ENCODE measurements at regions not wholly inside any gene's neighbourhood (a gene's known extent, or its start where the extent isn't known, plus 50 kb on each side); places are given as distances from the start of the nearest gene placed in this dataset.

- DNase-seq, result no peak
- Histone ChIP-seq H3K4me1 (ENCODE audit: insufficient read depth) (no peaks in the 10 kb centered on the region), H3K9me3 (no peaks in the 10 kb centered on the region), H3K27ac (no peak overlapping the region), H3K4me3 (no peak overlapping the region), H3K27me3 (no peaks in the 10 kb centered on the region), H3K36me3 (no peaks in the 10 kb centered on the region)
- intact Hi-C loops (cut with DNase I), result no loop called here
- 22 to 30% (median 25%) methylated on average over 13 of the region's 13 CpGs for WGBS, 3 donors
- TF ChIP-seq, protein P1, sequence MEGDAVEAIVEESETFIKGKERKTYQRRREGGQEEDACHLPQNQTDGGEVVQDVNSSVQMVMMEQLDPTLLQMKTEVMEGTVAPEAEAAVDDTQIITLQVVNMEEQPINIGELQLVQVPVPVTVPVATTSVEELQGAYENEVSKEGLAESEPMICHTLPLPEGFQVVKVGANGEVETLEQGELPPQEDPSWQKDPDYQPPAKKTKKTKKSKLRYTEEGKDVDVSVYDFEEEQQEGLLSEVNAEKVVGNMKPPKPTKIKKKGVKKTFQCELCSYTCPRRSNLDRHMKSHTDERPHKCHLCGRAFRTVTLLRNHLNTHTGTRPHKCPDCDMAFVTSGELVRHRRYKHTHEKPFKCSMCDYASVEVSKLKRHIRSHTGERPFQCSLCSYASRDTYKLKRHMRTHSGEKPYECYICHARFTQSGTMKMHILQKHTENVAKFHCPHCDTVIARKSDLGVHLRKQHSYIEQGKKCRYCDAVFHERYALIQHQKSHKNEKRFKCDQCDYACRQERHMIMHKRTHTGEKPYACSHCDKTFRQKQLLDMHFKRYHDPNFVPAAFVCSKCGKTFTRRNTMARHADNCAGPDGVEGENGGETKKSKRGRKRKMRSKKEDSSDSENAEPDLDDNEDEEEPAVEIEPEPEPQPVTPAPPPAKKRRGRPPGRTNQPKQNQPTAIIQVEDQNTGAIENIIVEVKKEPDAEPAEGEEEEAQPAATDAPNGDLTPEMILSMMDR (IDR thresholded peaks at IDR 0.05), result no peak
- TF ChIP-seq POLR2A (IDR thresholded peaks at IDR 0.05), result no peak
- TF ChIP-seq EP300 (IDR thresholded peaks at IDR 0.05), result no peak
Measured at GRCh38 chr6:1047981-1048541, 263.8 kb upstream of the FOXQ1 start.

DNA sequence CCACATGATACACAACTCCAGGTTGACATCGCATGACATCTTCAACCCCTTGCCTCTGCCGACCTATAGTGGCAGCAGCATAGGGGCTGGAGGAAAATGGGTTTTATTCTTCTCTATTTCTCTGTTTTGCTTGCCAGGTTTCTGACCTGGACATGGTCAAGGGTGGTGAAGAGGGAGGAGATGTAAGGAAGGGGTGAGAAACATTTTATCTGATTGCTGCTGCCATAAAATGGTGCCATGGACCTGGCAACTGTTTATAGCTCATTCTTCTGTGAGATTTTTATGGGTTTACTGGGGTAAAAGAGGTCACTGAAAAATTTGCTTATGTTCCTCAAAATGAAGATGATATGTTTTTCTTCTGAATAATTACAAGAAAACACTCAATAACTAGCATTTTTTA, 266.7 kb upstream of the FOXQ1 start:
- intact Hi-C loops (cut with DNase I), result no loop called here
- H3K4me3 ChIP-seq, result no peak overlapping the region
- no peaks in the 10 kb centered on the region for H3K4me1 ChIP-seq (ENCODE audit: insufficient read depth)
- no peak overlapping the region for H3K27ac ChIP-seq
- no peaks in the 10 kb centered on the region for H3K27me3 ChIP-seq
- DNase-seq, result no peak
- TF ChIP-seq, protein P1 (IDR thresholded peaks at IDR 0.05), result no peak
- TF ChIP-seq EP300 (IDR thresholded peaks at IDR 0.05) (no peak), POLR2A (IDR thresholded peaks at IDR 0.05) (no peak)
- no peaks in the 10 kb centered on the region for H3K9me3 ChIP-seq
- WGBS, 3 donors, result 76 to 83% (median 81%) methylated on average over 2 of the region's 2 CpGs
- no peaks in the 10 kb centered on the region for H3K36me3 ChIP-seq

GRCh38 chr6:1044040-1044836, 267.7 kb upstream of the FOXQ1 start:
- DNase-seq, result no peak

GRCh38 chr6:1043458-1043836, 268.5 kb upstream of the FOXQ1 start:
- Histone ChIP-seq H3K9me3 (no peaks in the 10 kb centered on the region), H3K27ac (no peak overlapping the region), H3K27me3 (no peaks in the 10 kb centered on the region), H3K36me3 (no peaks in the 10 kb centered on the region), H3K4me3 (no peak overlapping the region), H3K4me1 (ENCODE audit: insufficient read depth) (no peaks in the 10 kb centered on the region)
- no peak for TF ChIP-seq EP300 (IDR thresholded peaks at IDR 0.05)
- intact Hi-C loops (cut with DNase I), result no loop called here
- no peak for DNase-seq
- 85 to 87% (median 87%) methylated on average over 8 of the region's 8 CpGs for WGBS, 3 donors

More at GRCh38 chr6:1044040-1044836, 267.7 kb upstream of the FOXQ1 start:
- Histone ChIP-seq H3K36me3 (no peaks in the 10 kb centered on the region), H3K4me1 (ENCODE audit: insufficient read depth) (no peaks in the 10 kb centered on the region), H3K27ac (no peak overlapping the region), H3K4me3 (no peak overlapping the region), H3K27me3 (no peaks in the 10 kb centered on the region), H3K9me3 (no peaks in the 10 kb centered on the region)
- intact Hi-C loops (cut with DNase I), result no loop called here
- 71 to 79% (median 75%) methylated on average over 7 of the region's 7 CpGs for WGBS, 3 donors
- TF ChIP-seq POLR2A (IDR thresholded peaks at IDR 0.05) (no peak), EP300 (IDR thresholded peaks at IDR 0.05) (no peak)
- TF ChIP-seq, protein P1 (IDR thresholded peaks at IDR 0.05), result no peak

All from ovary (tissue), 7 donors.